ENCODE measurements at regions not wholly inside any gene's neighbourhood (a gene's known extent, or its start where the extent isn't known, plus 50 kb on each side); places are given as distances from the start of the nearest gene placed in this dataset.

- no peaks in the 10 kb centered on the region for H3K9me3 ChIP-seq
- no peak overlapping the region for H3K4me3 ChIP-seq
- TF ChIP-seq CTCF (IDR thresholded peaks at IDR 0.05) = no peak
- intact Hi-C loops (cut with DNase I) = no loop called here
- no peaks in the 10 kb centered on the region for H3K36me3 ChIP-seq
- no peaks in the 10 kb centered on the region for H3K27me3 ChIP-seq
- DNase-seq = no peak
- H3K27ac ChIP-seq = no peak overlapping the region
- H3K9ac ChIP-seq (ENCODE audit: low read depth in 2 of 2, low read length in 2 of 2) = no peak overlapping the region
- no peaks in the 10 kb centered on the region for H3K4me1 ChIP-seq
Observed at GRCh38 chr1:219490566-219490965, 122.3 kb downstream of the ZC3H11B start.

- no peaks in the 10 kb centered on the region for H3K4me1 ChIP-seq
- H3K27ac ChIP-seq = no peak overlapping the region
- intact Hi-C loops (cut with DNase I) = no loop called here
- no peak for TF ChIP-seq CTCF (IDR thresholded peaks at IDR 0.05)
- no peaks in the 10 kb centered on the region for H3K36me3 ChIP-seq
- H3K4me3 ChIP-seq = no peak overlapping the region
- H3K27me3 ChIP-seq = no peaks in the 10 kb centered on the region
- no peaks in the 10 kb centered on the region for H3K9me3 ChIP-seq
- no peak overlapping the region for H3K9ac ChIP-seq (ENCODE audit: low read depth in 2 of 2, low read length in 2 of 2)
- DNase-seq = no peak
Observed at GRCh38 chr1:219489636-219490035, 123.3 kb downstream of the ZC3H11B start.

GRCh38 chr1:219488275-219488674, 124.6 kb downstream of the ZC3H11B start:
- Histone ChIP-seq H3K4me1 (no peaks in the 10 kb centered on the region), H3K9ac (ENCODE audit: low read depth in 2 of 2, low read length in 2 of 2) (no peak overlapping the region), H3K36me3 (no peaks in the 10 kb centered on the region), H3K27me3 (no peaks in the 10 kb centered on the region), H3K9me3 (no peaks in the 10 kb centered on the region), H3K27ac (no peak overlapping the region), H3K4me3 (no peak overlapping the region)
- TF ChIP-seq CTCF (IDR thresholded peaks at IDR 0.05) = no peak
- DNase-seq = no peak
- intact Hi-C loops (cut with DNase I) = no loop called here

- no peak overlapping the region for H3K9ac ChIP-seq (ENCODE audit: low read depth in 2 of 2, low read length in 2 of 2)
- DNase-seq = no peak
- TF ChIP-seq CTCF (IDR thresholded peaks at IDR 0.05) = no peak
- no peaks in the 10 kb centered on the region for H3K9me3 ChIP-seq
- no peaks in the 10 kb centered on the region for H3K4me1 ChIP-seq
- H3K36me3 ChIP-seq = no peaks in the 10 kb centered on the region
- no peak overlapping the region for H3K27ac ChIP-seq
- H3K4me3 ChIP-seq = no peak overlapping the region
- intact Hi-C loops (cut with DNase I) = no loop called here
- no peaks in the 10 kb centered on the region for H3K27me3 ChIP-seq
Observed at GRCh38 chr1:219483530-219483929, 129.4 kb downstream of the ZC3H11B start.

- no peak for DNase-seq
- no peaks in the 10 kb centered on the region for H3K9me3 ChIP-seq
- H3K27ac ChIP-seq = no peak overlapping the region
- H3K36me3 ChIP-seq = no peaks in the 10 kb centered on the region
- no peaks in the 10 kb centered on the region for H3K27me3 ChIP-seq
- TF ChIP-seq CTCF (IDR thresholded peaks at IDR 0.05) = no peak
- H3K9ac ChIP-seq (ENCODE audit: low read depth in 2 of 2, low read length in 2 of 2) = no peak overlapping the region
- no peak overlapping the region for H3K4me3 ChIP-seq
- intact Hi-C loops (cut with DNase I) = no loop called here
- H3K4me1 ChIP-seq = no peaks in the 10 kb centered on the region
Observed at GRCh38 chr1:219480011-219480410, 132.9 kb downstream of the ZC3H11B start.

GRCh38 chr1:219478811-219479210, 134.1 kb downstream of the ZC3H11B start:
- intact Hi-C loops (cut with DNase I) = no loop called here
- TF ChIP-seq CTCF (IDR thresholded peaks at IDR 0.05) = no peak
- Histone ChIP-seq H3K9me3 (no peaks in the 10 kb centered on the region), H3K27me3 (no peaks in the 10 kb centered on the region), H3K36me3 (no peaks in the 10 kb centered on the region), H3K9ac (ENCODE audit: low read depth in 2 of 2, low read length in 2 of 2) (no peak overlapping the region), H3K4me3 (no peak overlapping the region), H3K4me1 (no peaks in the 10 kb centered on the region), H3K27ac (no peak overlapping the region)
- no peak for DNase-seq

Data from colonic mucosa (tissue), 4 donors.